HG02588 (cell line): ENCODE measurements at regions not wholly inside any gene's neighbourhood (a gene's known extent, or its start where the extent isn't known, plus 50 kb on each side); places are given as distances from the start of the nearest gene placed in this dataset.
"Not testable (repeated sequence)": the region's sequence is repeated elsewhere in the genome, so short reads cannot be mapped to it uniquely, and the experiment has no call there.

Experiments
- ATAC-seq: cut with Tn5 transposase; IDR thresholded peaks from one replicate; pipeline ENCODE4 v1.9.1; 2021; ENCODE audit warnings: mild to moderate bottlenecking, moderate library complexity; ENCODE audit not compliant: unreplicated experiment

DNA sequence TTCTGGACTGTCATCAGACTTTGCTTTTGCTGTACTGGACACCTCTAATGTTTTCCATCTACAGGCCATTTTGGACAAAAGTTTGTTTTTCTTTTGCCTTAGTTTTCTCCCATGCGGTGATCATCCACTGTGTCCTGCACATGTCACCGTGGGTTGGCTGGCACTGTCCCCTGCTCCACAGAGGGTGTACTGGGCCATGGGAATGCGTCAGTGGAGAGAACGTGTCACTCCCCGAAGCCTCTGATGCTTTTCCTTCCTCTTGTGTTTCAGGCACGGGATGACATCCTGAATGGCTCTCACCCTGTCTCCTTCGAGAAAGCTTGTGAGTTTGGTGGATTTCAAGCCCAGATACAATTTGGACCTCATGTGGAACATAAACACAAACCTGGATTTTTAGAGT, 385.0 kb upstream of the TPM1 start:
- not testable (repeated sequence) for ATAC-seq

DNA sequence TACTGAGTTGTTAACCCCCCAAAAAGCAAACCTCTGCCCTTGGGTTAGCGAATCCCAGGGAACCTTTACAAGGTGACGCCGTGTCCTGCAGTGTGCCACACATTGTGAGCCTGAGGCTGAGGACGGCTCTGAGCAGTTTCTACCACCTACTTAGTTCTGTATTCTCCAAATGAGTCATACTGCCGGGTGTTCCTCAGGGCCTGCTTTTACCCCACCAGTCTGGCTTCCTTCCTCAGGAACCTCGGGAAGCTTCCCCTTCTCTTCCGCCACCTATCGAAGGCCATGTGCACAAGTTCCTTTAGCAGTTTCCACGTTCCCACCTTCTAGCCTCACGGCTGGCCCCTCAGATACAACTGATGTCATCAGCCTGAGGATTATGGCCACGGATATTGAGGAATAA, 384.0 kb upstream of the TPM1 start:
- ATAC-seq = no peak

GRCh38 chr15:62663547-62663946, 379.0 kb upstream of the TPM1 start:
- no peak for ATAC-seq

GRCh38 chr15:62665449-62665848, 377.1 kb upstream of the TPM1 start:
- ATAC-seq = no peak

DNA sequence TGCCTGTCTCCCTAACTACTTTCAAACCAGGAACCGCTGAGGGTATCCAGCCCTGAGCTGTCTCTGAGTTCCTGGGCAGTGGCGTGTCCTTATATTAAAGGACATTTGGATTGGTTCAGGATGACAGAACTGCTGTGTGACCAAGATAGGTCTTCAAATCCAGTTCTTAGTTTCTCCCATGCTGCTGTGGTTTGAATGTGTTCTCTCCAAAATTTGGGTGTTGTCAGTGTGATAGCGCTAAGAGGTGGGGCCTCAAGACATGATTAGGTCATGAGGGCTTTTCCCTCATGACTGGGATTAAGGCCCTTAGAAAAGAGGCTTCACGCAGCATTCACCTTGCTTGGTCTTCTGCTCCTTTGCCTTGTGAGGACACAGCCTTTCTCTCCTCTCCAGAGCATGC, 376.5 kb upstream of the TPM1 start:
- ATAC-seq = no peak

DNA sequence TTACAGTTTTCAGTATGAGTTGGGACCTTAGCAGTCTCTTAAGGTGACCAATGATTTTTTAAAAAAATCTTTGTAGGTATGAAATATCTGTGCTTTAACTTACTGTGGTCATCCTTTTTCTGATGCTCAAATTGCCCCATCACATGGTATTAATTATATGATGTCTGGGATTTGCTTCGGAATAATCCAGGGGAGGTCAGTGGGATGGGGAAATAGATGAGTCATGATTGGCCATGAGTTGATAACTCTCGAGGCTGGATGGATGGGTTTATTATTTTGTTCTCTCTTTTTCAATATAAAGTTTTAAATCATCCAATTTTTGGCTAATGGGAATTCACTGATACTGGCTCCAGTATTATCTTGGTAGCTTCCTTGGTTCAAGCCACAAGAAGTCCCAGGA, 370.3 kb upstream of the TPM1 start:
- ATAC-seq = no peak

DNA sequence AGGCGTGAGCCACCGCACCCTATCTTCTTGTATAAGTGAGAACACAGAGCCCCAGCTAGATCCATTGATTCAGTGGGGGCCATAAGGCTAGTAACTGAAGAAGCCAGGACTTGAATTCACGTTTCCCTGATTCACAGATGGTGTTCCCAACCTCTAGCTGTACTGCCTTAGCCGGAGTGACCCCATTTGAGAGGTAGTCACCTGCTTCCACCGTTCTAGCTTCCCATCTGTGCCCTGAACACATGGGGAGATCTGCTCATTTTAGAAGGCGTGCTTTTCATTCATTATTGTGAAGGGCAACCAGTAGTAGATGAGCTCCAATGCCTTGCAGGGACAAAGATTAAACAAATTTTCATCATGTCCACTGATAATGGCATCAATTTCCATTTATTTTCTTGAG, 365.7 kb upstream of the TPM1 start:
- no peak for ATAC-seq

GRCh38 chr15:62681939-62682896, 360.3 kb upstream of the TPM1 start:
- no peak for ATAC-seq

DNA sequence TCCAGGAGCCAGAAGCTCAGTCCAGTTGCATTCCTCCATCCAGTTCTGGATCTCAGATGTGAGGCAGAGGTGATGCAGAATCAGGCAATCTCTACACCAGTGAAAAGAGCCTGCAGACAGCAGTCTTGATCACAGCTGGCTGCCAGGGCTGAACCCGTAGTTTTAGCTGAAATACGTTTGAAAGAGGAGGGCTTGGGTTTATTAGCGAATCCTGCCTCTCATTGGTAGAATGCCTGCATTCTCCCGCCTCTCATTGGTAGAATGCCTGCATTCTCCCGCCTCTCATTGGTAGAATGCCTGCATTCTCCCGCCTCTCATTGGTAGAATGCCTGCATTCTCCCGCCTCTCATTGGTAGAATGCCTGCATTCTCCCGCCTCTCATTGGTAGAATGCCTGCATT, 359.4 kb upstream of the TPM1 start:
- ATAC-seq = not testable (repeated sequence)

DNA sequence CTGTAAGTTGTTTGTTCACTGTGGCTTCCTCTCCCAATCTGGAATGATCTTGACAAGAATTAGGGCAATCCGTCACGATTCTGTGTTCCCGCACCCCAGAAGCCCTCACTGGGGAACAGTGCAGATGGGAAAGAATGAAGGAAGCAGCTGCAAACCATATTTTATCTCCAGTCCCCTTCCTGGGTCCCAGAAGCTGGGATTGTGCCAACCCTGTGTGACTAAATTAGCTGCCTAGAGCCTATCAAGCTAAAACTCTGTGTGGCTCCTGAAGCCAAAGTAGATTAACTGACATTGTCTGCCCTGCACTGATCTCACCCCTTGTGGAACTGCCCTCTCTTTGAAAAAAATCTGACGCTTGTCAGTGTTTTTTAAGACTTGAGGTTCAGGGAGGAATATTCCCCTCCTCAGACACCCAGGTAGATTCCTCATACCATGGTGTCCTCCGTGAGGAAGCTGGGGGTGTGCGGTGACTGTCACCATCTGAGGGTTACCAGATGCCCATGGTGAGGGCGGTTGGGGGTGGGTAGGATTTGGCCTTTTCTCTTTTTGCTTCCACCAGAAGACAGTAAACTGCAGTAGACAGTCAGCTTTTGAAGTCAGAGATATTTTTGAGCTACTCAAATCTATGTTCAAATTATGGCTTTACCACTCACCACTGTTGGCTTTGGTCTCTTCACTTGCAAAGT, 358.3 kb upstream of the TPM1 start:
- ATAC-seq = no peak

GRCh38 chr15:62691008-62691407, 351.5 kb upstream of the TPM1 start:
- no peak for ATAC-seq

DNA sequence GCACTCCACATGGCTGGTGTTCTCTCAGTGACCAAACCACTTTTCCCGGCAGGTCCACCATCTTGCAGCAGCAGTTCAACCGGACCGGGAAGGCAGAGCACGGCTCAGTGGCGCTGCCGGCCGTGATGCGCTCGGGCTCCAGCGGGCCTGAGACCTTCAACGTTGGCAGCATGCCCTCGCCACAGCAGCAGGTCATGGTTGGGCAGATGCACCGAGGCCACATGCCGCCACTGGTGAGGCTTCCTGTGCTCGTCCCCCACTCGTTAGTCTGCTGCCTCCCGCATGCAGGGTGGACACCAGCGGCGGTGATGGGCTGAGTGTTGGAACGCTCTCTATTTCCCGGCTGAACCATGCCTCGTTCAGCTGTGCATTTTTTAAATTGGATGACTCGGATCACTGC, 344.9 kb upstream of the TPM1 start:
- no peak for ATAC-seq

DNA sequence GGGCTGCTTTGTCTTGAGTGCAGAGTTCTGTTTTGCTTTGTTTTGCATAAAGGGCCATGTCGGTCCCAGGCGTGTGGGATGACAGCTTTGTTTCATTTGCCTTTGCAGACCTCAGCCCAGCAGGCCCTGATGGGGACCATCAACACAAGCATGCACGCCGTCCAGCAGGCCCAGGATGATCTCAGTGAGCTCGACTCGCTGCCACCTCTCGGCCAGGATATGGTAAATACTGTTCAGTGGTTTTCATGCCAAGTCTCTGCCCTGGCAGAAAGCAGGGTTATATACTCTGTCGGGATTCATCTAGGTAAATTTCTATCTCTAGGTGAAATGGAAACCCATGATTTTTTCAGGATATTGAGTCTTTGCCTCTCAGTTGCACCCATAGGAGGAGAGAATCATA, 343.9 kb upstream of the TPM1 start:
- ATAC-seq = no peak

- ATAC-seq = no peak
Measured at GRCh38 chr15:62706317-62706716, 336.2 kb upstream of the TPM1 start.

GRCh38 chr15:62708470-62708869, 334.1 kb upstream of the TPM1 start:
- no peak for ATAC-seq

DNA sequence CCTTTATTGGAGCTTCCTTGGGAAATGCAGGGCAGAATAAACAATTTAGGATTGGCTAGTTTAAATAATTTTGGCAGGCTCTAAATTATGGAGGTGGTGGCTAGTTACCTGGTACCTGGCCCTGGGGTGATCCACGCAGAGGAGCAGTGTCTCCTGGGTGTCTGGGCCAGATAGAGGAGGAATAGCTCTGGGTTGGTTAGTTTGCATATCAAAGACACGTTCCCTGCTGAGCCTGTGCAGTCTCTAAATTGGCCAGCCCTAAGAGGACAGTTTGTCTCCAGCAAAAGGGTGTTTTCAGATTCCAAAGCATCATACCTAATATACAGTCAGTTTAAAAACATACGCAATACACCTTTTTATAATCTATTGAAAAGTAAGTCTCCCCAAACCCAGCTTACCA, 333.3 kb upstream of the TPM1 start:
- no peak for ATAC-seq

GRCh38 chr15:62711691-62712454, 330.7 kb upstream of the TPM1 start:
- no peak for ATAC-seq

- ATAC-seq = no peak
Measured at GRCh38 chr15:62712455-62712839, 330.1 kb upstream of the TPM1 start.

DNA sequence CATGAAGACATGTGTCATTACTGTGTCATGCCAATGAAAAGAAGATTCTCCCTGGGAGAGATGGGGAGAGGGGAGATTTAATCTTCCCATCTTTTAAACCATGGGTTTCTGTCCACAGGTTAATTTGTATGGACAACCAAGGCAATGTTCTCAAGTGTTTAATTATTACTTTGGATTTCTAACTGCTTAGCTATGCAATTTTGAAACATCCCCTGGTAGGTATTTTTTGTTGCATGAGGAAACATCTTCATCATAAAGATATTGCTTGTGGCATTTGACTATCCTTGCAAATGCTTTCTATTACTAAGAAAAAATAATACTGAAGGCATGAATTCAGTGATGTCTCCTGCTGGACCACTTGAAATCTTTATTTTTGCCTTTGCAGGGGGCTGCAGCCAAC, 326.6 kb upstream of the TPM1 start:
- ATAC-seq = no peak

DNA sequence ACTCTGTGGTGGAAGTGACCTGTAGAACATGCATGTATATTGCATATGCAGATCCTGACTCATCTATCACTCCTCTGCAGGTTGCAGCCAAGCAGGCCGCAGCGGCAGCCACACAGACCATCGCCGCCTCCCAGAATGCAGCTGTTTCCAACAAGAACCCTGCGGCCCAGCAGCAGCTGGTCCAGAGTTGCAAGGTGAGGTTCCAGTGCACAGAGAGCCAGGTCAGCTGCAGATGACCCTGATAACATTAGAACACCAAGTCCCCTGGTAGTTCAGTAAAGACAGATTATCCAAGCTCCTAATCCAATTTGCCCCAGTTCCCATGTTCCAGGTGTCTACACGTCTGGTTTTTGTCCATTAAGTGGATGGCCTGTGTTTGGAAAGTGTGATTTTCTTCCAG, 325.1 kb upstream of the TPM1 start:
- ATAC-seq = no peak

GRCh38 chr15:62719316-62719715, 323.2 kb upstream of the TPM1 start:
- no peak for ATAC-seq

- no peak for ATAC-seq
Measured at GRCh38 chr15:62722237-62722636, 320.3 kb upstream of the TPM1 start.
